Left lung (tissue), 4 donors: ENCODE measurements at regions not wholly inside any gene's neighbourhood (a gene's known extent, or its start where the extent isn't known, plus 50 kb on each side); places are given as distances from the start of the nearest gene placed in this dataset.
"Not testable (repeated sequence)": the region's sequence is repeated elsewhere in the genome, so short reads cannot be mapped to it uniquely, and the experiment has no call there.

Experiments used
- ATAC-seq: fragments of 200-7000 bp; cut with Tn5 transposase; one replicate; pipeline ENCODE4 v1.9.1; 2020; ENCODE audit warnings: moderate library complexity
- DNase-seq, 4 donors: peaks; one replicate each; pipeline ENCODE4 v3.0.0-alpha.2; 2013 to 2020
- H3K27ac ChIP-seq, 2 donors: fragments of 200-600 bp; sonication (generic) in 1 of 2; one replicate each; pipeline versions ENCODE4 v1.5.0 to v1.8.0; 2020 to 2021
- H3K27me3 ChIP-seq, 2 donors: fragments of 200-600 bp; sonication (generic) in 1 of 2; one replicate each; pipeline versions ENCODE4 v1.5.0 to v1.8.0; 2020 to 2021
- H3K36me3 ChIP-seq, 2 donors: fragments of 200-600 bp; sonication (generic) in 1 of 2; one replicate each; pipeline versions ENCODE4 v1.5.0 to v1.8.0; 2020 to 2021
- H3K4me1 ChIP-seq, 2 donors: fragments of 200-600 bp; one replicate each; pipeline ENCODE4 v1.8.0; 2021
- H3K4me3 ChIP-seq, 2 donors: fragments of 200-600 bp; sonication (generic) in 1 of 2; one replicate each; pipeline versions ENCODE4 v1.5.0 to v1.8.0; 2020 to 2021; ENCODE audit warnings: mild to moderate bottlenecking in 1 of 2
- H3K9me3 ChIP-seq, 2 donors: fragments of 200-600 bp; sonication (generic) in 1 of 2; one replicate each; pipeline versions ENCODE4 v1.5.0 to v1.8.0; 2020 to 2021
- intact Hi-C, 2 donors: fragments of 100-400 bp; cut with DNase I; formaldehyde crosslinking; loops; one replicate each; pipeline versions ENCODE4 v1.11.2 to v1.14.2; 2022
- TF ChIP-seq, protein P1 (sequence below), 2 donors: fragments of 200-600 bp; sonication (generic) in 1 of 2; IDR thresholded peaks; one replicate each; pipeline versions ENCODE4 v1.5.0 to v1.8.0; 2021; ENCODE audit warnings: antibody characterized with exemption in 2 of 2
- donor health status: DM: no; HTN: yes; CAD: no.
- donor health status: DM: no; HTN: no; CAD: no.

DNA sequence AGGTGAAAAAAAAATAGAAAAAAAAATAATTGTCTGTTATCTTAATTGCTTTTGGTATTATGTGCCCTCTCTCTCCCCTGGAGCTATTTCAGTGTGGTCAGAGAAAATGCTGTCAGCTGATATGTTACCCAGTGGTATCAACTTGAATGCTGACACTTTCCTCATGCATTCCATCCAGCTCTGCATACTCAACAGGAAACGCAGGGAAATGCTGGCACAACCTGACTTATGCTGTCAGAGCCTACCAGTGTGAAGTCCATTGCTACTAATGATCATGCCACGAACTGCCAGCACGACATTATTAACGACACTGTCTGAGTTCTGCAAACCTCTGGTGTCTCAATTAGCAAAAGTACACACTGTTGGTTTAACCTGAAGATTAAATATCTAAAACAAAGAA, 182.8 kb downstream of the ZWINT start:
- H3K9me3 ChIP-seq: no peaks in the 10 kb centered on the region
- TF ChIP-seq, protein P1, sequence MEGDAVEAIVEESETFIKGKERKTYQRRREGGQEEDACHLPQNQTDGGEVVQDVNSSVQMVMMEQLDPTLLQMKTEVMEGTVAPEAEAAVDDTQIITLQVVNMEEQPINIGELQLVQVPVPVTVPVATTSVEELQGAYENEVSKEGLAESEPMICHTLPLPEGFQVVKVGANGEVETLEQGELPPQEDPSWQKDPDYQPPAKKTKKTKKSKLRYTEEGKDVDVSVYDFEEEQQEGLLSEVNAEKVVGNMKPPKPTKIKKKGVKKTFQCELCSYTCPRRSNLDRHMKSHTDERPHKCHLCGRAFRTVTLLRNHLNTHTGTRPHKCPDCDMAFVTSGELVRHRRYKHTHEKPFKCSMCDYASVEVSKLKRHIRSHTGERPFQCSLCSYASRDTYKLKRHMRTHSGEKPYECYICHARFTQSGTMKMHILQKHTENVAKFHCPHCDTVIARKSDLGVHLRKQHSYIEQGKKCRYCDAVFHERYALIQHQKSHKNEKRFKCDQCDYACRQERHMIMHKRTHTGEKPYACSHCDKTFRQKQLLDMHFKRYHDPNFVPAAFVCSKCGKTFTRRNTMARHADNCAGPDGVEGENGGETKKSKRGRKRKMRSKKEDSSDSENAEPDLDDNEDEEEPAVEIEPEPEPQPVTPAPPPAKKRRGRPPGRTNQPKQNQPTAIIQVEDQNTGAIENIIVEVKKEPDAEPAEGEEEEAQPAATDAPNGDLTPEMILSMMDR (IDR thresholded peaks at IDR 0.05): no peak
- DNase-seq (no peak), ATAC-seq (no peak)
- H3K4me3 ChIP-seq: no peak overlapping the region
- no peak overlapping the region for H3K27ac ChIP-seq
- H3K36me3 ChIP-seq: no peaks in the 10 kb centered on the region
- H3K27me3 ChIP-seq: no peaks in the 10 kb centered on the region
- intact Hi-C loops: no loop called here
- H3K4me1 ChIP-seq: no peaks in the 10 kb centered on the region

GRCh38 chr10:56155091-56155513, 206.0 kb downstream of the ZWINT start:
- H3K4me1 ChIP-seq, H3K27ac ChIP-seq, H3K4me3 ChIP-seq, H3K27me3 ChIP-seq, H3K36me3 ChIP-seq, intact Hi-C loops, ATAC-seq: not testable (repeated sequence)
- peak in 1 of 4 donors; percentile 55 for DNase-seq
- H3K9me3 ChIP-seq: peaks cover 0 to 31% of the 10 kb centered on the region in 2 donors

DNA sequence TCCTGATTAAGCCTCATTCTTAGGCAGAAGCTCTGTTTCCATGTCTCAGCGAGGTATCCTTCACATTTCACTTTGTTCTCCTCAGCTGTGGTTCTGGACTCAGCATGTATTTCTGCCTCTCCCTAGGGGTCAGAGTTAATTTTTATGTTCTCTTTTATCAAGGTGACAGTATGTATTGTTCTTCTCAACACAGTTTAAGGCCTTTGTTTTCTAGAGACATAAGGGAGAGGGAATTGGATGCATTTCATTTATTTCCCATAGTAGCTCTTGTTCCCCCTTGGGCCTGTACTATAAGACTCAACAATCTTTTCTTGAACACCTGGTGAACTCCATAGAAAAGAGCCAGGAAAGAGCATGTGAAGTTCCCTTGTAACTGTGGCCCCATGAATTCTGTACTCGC, 214.3 kb downstream of the ZWINT start:
- peaks cover 0 to 17% of the 10 kb centered on the region in 2 donors for H3K9me3 ChIP-seq
- H3K4me3 ChIP-seq: no peak overlapping the region
- TF ChIP-seq, protein P1 (IDR thresholded peaks at IDR 0.05): no peak
- no peaks in the 10 kb centered on the region for H3K27me3 ChIP-seq
- intact Hi-C loops: no loop called here
- H3K4me1 ChIP-seq: no peaks in the 10 kb centered on the region
- H3K36me3 ChIP-seq: no peaks in the 10 kb centered on the region
- H3K27ac ChIP-seq: no peak overlapping the region
- DNase-seq: no peak
- no peak for ATAC-seq

DNA sequence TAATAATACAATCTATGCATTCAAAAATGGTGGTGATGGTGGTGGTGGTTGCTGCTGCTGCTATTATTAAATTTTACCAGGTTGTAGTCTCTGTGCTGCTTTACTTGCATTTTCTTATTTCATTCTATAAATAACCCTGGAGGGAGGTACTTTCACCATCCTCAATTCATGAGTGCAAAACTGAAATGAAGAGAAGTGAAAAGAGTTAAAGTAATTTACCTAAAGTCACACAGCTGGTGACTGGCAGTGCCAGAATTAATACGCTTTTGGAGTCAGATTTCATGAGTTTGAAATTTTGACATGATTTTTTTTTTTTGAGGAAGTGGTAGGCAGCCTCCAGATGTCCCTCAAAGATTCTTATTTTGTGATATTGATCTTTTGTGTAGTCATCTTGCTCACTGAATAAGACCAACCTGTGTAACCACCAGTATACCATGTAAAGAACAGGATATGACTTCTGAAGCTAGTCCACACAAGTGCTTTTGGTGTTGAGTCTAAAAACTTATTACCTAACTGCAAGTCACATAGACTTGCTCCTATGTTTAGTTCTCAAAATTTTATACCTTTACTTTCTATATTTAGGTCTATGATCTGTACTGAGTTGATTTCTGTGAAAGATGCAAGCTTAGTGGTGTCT, 218.8 kb downstream of the ZWINT start:
- DNase-seq: no peak
- TF ChIP-seq, protein P1 (IDR thresholded peaks at IDR 0.05): no peak
- intact Hi-C loops: no loop called here
- Histone ChIP-seq H3K36me3 (no peaks in the 10 kb centered on the region), H3K4me3 (no peak overlapping the region), H3K9me3 (peaks cover 0 to 5% of the 10 kb centered on the region in 2 donors), H3K4me1 (no peaks in the 10 kb centered on the region), H3K27me3 (no peaks in the 10 kb centered on the region), H3K27ac (no peak overlapping the region)
- no peak for ATAC-seq

GRCh38 chr10:56139405-56139804, 221.7 kb downstream of the ZWINT start:
- Histone ChIP-seq H3K4me1 (no peaks in the 10 kb centered on the region), H3K36me3 (no peaks in the 10 kb centered on the region), H3K9me3 (peaks cover 0 to 3% of the 10 kb centered on the region in 2 donors), H3K4me3 (no peak overlapping the region), H3K27ac (no peak overlapping the region), H3K27me3 (no peaks in the 10 kb centered on the region)
- DNase-seq (no peak), ATAC-seq (no peak)
- TF ChIP-seq, protein P1 (IDR thresholded peaks at IDR 0.05): no peak
- intact Hi-C loops: no loop called here

GRCh38 chr10:56135828-56136227, 225.2 kb downstream of the ZWINT start:
- DNase-seq (no peak), ATAC-seq (no peak)
- Histone ChIP-seq H3K27ac (no peak overlapping the region), H3K4me3 (no peak overlapping the region), H3K9me3 (no peaks in the 10 kb centered on the region), H3K36me3 (no peaks in the 10 kb centered on the region), H3K27me3 (no peaks in the 10 kb centered on the region), H3K4me1 (no peaks in the 10 kb centered on the region)
- TF ChIP-seq, protein P1 (IDR thresholded peaks at IDR 0.05): no peak
- intact Hi-C loops: no loop called here
